GM21786 (cell line): ENCODE measurements at regions not wholly inside any gene's neighbourhood (a gene's known extent, or its start where the extent isn't known, plus 50 kb on each side); places are given as distances from the start of the nearest gene placed in this dataset.
"Not testable (repeated sequence)": the region's sequence is repeated elsewhere in the genome, so short reads cannot be mapped to it uniquely, and the experiment has no call there.

Experiments used
- ATAC-seq: cut with Tn5 transposase; IDR thresholded peaks from one replicate; pipeline ENCODE4 v1.9.1; 2021; ENCODE audit not compliant: unreplicated experiment

GRCh38 chr1:195275710-195276109 is 1332.5 kb downstream of the KCNT2 start:
- ATAC-seq, result no peak

GRCh38 chr1:195251900-195252299 is 1356.3 kb downstream of the KCNT2 start:
- no peak for ATAC-seq

- no peak for ATAC-seq
These were observed 1364.7 kb downstream of the KCNT2 start for GRCh38 chr1:195243492-195243891.

- no peak for ATAC-seq
These were observed 1367.2 kb downstream of the KCNT2 start for GRCh38 chr1:195241066-195241465.

GRCh38 chr1:195238313-195238712 is 1369.9 kb downstream of the KCNT2 start:
- ATAC-seq, result no peak

GRCh38 chr1:195236991-195237889 is 1371.0 kb downstream of the KCNT2 start:
- no peak for ATAC-seq

- no peak for ATAC-seq
These were observed 1389.6 kb downstream of the KCNT2 start for GRCh38 chr1:195218428-195219212.

GRCh38 chr1:195202241-195202640 is 1406.0 kb downstream of the KCNT2 start:
- ATAC-seq, result no peak

- no peak for ATAC-seq
These were observed 1407.5 kb downstream of the KCNT2 start for GRCh38 chr1:195200772-195201171.

- ATAC-seq, result no peak
These were observed 1411.1 kb downstream of the KCNT2 start for GRCh38 chr1:195197116-195197515.

GRCh38 chr1:195195423-195196057 is 1412.7 kb downstream of the KCNT2 start:
- ATAC-seq, result peak; percentile 98

GRCh38 chr1:195193134-195193533 is 1415.1 kb downstream of the KCNT2 start:
- ATAC-seq, result no peak

GRCh38 chr1:195188821-195189220 is 1419.4 kb downstream of the KCNT2 start:
- no peak for ATAC-seq

GRCh38 chr1:195186544-195186943 is 1421.7 kb downstream of the KCNT2 start:
- ATAC-seq, result no peak

GRCh38 chr1:195185736-195186135 is 1422.5 kb downstream of the KCNT2 start:
- ATAC-seq, result no peak

- no peak for ATAC-seq
These were observed 1422.9 kb downstream of the KCNT2 start for GRCh38 chr1:195185321-195185720.

- ATAC-seq, result no peak
These were observed 1434.5 kb downstream of the KCNT2 start for GRCh38 chr1:195173753-195174152.

- ATAC-seq, result not testable (repeated sequence)
These were observed 1448.4 kb downstream of the KCNT2 start for GRCh38 chr1:195159795-195160194.

- no peak for ATAC-seq
These were observed 1450.1 kb downstream of the KCNT2 start for GRCh38 chr1:195158091-195158490.

GRCh38 chr1:195153107-195153506 is 1455.1 kb downstream of the KCNT2 start:
- no peak for ATAC-seq

GRCh38 chr1:195150768-195151167 is 1457.5 kb downstream of the KCNT2 start:
- ATAC-seq, result no peak

GRCh38 chr1:195141294-195141693 is 1466.9 kb downstream of the KCNT2 start:
- no peak for ATAC-seq
